ENCODE measurements at regions not wholly inside any gene's neighbourhood (a gene's known extent, or its start where the extent isn't known, plus 50 kb on each side); places are given as distances from the start of the nearest gene placed in this dataset.

DNA sequence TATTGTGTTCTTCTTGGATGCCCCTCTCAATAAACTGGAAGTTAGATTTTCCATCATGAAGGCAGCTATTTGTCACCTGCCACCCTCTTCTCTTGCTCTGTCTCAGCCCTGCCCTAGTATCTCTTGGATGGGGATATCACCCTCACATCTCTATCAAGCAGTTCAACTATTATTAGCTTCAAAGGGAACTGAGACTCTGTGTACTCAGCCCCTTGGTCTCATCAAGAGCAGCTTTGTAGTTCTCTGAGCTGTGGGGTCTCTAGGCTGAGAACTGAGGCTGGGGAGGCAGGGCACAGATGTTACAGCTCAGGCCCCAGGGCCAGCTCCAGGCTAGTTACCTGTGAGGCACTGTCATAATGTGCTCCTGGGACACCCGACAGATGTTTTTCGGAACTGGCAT is 130.3 kb downstream of the DAD1 start:
- TF ChIP-seq, protein P1, sequence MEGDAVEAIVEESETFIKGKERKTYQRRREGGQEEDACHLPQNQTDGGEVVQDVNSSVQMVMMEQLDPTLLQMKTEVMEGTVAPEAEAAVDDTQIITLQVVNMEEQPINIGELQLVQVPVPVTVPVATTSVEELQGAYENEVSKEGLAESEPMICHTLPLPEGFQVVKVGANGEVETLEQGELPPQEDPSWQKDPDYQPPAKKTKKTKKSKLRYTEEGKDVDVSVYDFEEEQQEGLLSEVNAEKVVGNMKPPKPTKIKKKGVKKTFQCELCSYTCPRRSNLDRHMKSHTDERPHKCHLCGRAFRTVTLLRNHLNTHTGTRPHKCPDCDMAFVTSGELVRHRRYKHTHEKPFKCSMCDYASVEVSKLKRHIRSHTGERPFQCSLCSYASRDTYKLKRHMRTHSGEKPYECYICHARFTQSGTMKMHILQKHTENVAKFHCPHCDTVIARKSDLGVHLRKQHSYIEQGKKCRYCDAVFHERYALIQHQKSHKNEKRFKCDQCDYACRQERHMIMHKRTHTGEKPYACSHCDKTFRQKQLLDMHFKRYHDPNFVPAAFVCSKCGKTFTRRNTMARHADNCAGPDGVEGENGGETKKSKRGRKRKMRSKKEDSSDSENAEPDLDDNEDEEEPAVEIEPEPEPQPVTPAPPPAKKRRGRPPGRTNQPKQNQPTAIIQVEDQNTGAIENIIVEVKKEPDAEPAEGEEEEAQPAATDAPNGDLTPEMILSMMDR (IDR thresholded peaks at IDR 0.05 in 2 of 3, conservative IDR thresholded peaks at IDR 0.05 in 1 of 3; ENCODE audit: control insufficient read depth in 2 of 3, extremely low read depth in 1 of 3, insufficient read depth in 1 of 3, low read depth in 3 of 3, low read length in 3 of 3): no peak
- TF ChIP-seq, protein P2, sequence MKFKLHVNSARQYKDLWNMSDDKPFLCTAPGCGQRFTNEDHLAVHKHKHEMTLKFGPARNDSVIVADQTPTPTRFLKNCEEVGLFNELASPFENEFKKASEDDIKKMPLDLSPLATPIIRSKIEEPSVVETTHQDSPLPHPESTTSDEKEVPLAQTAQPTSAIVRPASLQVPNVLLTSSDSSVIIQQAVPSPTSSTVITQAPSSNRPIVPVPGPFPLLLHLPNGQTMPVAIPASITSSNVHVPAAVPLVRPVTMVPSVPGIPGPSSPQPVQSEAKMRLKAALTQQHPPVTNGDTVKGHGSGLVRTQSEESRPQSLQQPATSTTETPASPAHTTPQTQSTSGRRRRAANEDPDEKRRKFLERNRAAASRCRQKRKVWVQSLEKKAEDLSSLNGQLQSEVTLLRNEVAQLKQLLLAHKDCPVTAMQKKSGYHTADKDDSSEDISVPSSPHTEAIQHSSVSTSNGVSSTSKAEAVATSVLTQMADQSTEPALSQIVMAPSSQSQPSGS (IDR thresholded peaks at IDR 0.05; ENCODE audit: low read length): no peak
- TF ChIP-seq, protein P3, sequence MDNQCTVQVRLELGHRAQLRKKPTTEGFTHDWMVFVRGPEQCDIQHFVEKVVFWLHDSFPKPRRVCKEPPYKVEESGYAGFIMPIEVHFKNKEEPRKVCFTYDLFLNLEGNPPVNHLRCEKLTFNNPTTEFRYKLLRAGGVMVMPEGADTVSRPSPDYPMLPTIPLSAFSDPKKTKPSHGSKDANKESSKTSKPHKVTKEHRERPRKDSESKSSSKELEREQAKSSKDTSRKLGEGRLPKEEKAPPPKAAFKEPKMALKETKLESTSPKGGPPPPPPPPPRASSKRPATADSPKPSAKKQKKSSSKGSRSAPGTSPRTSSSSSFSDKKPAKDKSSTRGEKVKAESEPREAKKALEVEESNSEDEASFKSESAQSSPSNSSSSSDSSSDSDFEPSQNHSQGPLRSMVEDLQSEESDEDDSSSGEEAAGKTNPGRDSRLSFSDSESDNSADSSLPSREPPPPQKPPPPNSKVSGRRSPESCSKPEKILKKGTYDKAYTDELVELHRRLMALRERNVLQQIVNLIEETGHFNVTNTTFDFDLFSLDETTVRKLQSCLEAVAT (IDR thresholded peaks at IDR 0.05): no peak
